ENCODE measurements at regions not wholly inside any gene's neighbourhood (a gene's known extent, or its start where the extent isn't known, plus 50 kb on each side); places are given as distances from the start of the nearest gene placed in this dataset.
"Not testable (repeated sequence)": the region's sequence is repeated elsewhere in the genome, so short reads cannot be mapped to it uniquely, and the experiment has no call there.

- DNase-seq: peak; percentile 63 to 87
- no peaks in the 10 kb centered on the region for H3K9me3 ChIP-seq (replicated peaks)
- no peaks in the 10 kb centered on the region for H3K36me3 ChIP-seq
- peak overlapping the region; percentile 8; the same call in 1 of the 2 replicates for H3K4me3 ChIP-seq
- no peaks in the 10 kb centered on the region for H3K27me3 ChIP-seq
- H3K4me1 ChIP-seq: peaks cover 17% of the 10 kb centered on the region
- no peak overlapping the region for H3K27ac ChIP-seq
Observed at GRCh38 chr7:149670288-149670687, 103.1 kb downstream of the ZNF467 start.

- H3K4me1 ChIP-seq: peaks cover 17% of the 10 kb centered on the region
- H3K27me3 ChIP-seq: no peaks in the 10 kb centered on the region
- no peak overlapping the region for H3K4me3 ChIP-seq
- peak in 1 of 2 experiments; percentile 18 for DNase-seq
- H3K36me3 ChIP-seq: no peaks in the 10 kb centered on the region
- H3K27ac ChIP-seq: no peak overlapping the region
- H3K9me3 ChIP-seq (replicated peaks): no peaks in the 10 kb centered on the region
Observed at GRCh38 chr7:149669121-149669818, 104.1 kb downstream of the ZNF467 start.

- Histone ChIP-seq H3K27ac (no peak overlapping the region), H3K27me3 (no peaks in the 10 kb centered on the region), H3K4me1 (peaks cover 17% of the 10 kb centered on the region), H3K9me3 (replicated peaks) (0 out of 2 replicates have a peak, but pooled peaks cover 2% of the 10 kb centered on the region), H3K36me3 (no peaks in the 10 kb centered on the region), H3K4me3 (no peak overlapping the region)
- DNase-seq: peak in 1 of 2 experiments; percentile 34
Observed at GRCh38 chr7:149666360-149666945, 106.9 kb downstream of the ZNF467 start.

- H3K4me1 ChIP-seq: peaks cover 12% of the 10 kb centered on the region
- not testable (repeated sequence) for DNase-seq; H3K36me3 ChIP-seq; H3K27ac ChIP-seq; H3K9me3 ChIP-seq (replicated peaks); H3K4me3 ChIP-seq; H3K27me3 ChIP-seq
Observed at GRCh38 chr7:149665618-149666017, 107.8 kb downstream of the ZNF467 start.

GRCh38 chr7:149664666-149665065 is 108.7 kb downstream of the ZNF467 start:
- Histone ChIP-seq H3K4me1 (peaks cover 3% of the 10 kb centered on the region; the same call in 1 of the 2 replicates), H3K4me3 (no peak overlapping the region), H3K36me3 (no peaks in the 10 kb centered on the region), H3K9me3 (replicated peaks) (0 out of 2 replicates have a peak, but pooled peaks cover 2% of the 10 kb centered on the region), H3K27me3 (no peaks in the 10 kb centered on the region), H3K27ac (no peak overlapping the region)
- no peak for DNase-seq

- Histone ChIP-seq H3K4me1 (peaks cover 2% of the 10 kb centered on the region; the same call in 1 of the 2 replicates), H3K4me3 (no peak overlapping the region), H3K9me3 (replicated peaks) (0 out of 2 replicates have a peak, but pooled peaks cover 2% of the 10 kb centered on the region), H3K27ac (no peak overlapping the region), H3K27me3 (no peaks in the 10 kb centered on the region), H3K36me3 (no peaks in the 10 kb centered on the region)
- no peak for DNase-seq
Observed at GRCh38 chr7:149664176-149664575, 109.2 kb downstream of the ZNF467 start.

GRCh38 chr7:149662591-149663095 is 110.7 kb downstream of the ZNF467 start:
- Histone ChIP-seq H3K4me3 (no peak overlapping the region), H3K27me3 (no peaks in the 10 kb centered on the region), H3K27ac (no peak overlapping the region), H3K4me1 (peaks cover 2% of the 10 kb centered on the region; the same call in 1 of the 2 replicates), H3K9me3 (replicated peaks) (0 out of 2 replicates have a peak, but pooled peaks cover 2% of the 10 kb centered on the region), H3K36me3 (no peaks in the 10 kb centered on the region)
- DNase-seq: peak; percentile 79 to 90

GRCh38 chr7:149655784-149656183 is 117.6 kb downstream of the ZNF467 start:
- Histone ChIP-seq H3K36me3 (no peaks in the 10 kb centered on the region), H3K4me1 (no peaks in the 10 kb centered on the region), H3K9me3 (replicated peaks) (no peaks in the 10 kb centered on the region; the same call in 1 of the 2 replicates), H3K4me3 (no peak overlapping the region), H3K27me3 (no peaks in the 10 kb centered on the region), H3K27ac (no peak overlapping the region)
- DNase-seq: no peak

- Histone ChIP-seq H3K9me3 (replicated peaks) (no peaks in the 10 kb centered on the region; the same call in 1 of the 2 replicates), H3K27ac (no peak overlapping the region), H3K4me3 (no peak overlapping the region), H3K36me3 (no peaks in the 10 kb centered on the region), H3K4me1 (no peaks in the 10 kb centered on the region), H3K27me3 (no peaks in the 10 kb centered on the region)
- DNase-seq: no peak
Observed at GRCh38 chr7:149654588-149654987, 118.8 kb downstream of the ZNF467 start.

GRCh38 chr7:149650190-149650589 is 123.2 kb downstream of the ZNF467 start:
- H3K27ac ChIP-seq; DNase-seq; H3K4me1 ChIP-seq; H3K36me3 ChIP-seq; H3K4me3 ChIP-seq; H3K9me3 ChIP-seq (replicated peaks); H3K27me3 ChIP-seq: not testable (repeated sequence)

- Histone ChIP-seq H3K9me3 (replicated peaks) (no peaks in the 10 kb centered on the region), H3K4me1 (no peaks in the 10 kb centered on the region), H3K36me3 (no peaks in the 10 kb centered on the region), H3K27me3 (peaks cover 7% of the 10 kb centered on the region; the same call in 1 of the 2 replicates), H3K27ac (no peak overlapping the region), H3K4me3 (no peak overlapping the region)
- DNase-seq: no peak
Observed at GRCh38 chr7:149644754-149645153, 128.6 kb downstream of the ZNF467 start.

GRCh38 chr7:149642589-149642988 is 130.8 kb downstream of the ZNF467 start:
- Histone ChIP-seq H3K9me3 (replicated peaks) (no peaks in the 10 kb centered on the region), H3K27ac (no peak overlapping the region), H3K36me3 (no peaks in the 10 kb centered on the region), H3K4me3 (no peak overlapping the region), H3K27me3 (no peaks in the 10 kb centered on the region), H3K4me1 (no peaks in the 10 kb centered on the region)
- no peak for DNase-seq

- H3K27me3 ChIP-seq: no peaks in the 10 kb centered on the region
- no peak overlapping the region for H3K27ac ChIP-seq
- H3K4me3 ChIP-seq: no peak overlapping the region
- no peaks in the 10 kb centered on the region for H3K9me3 ChIP-seq (replicated peaks)
- DNase-seq: no peak
- H3K4me1 ChIP-seq: no peaks in the 10 kb centered on the region
- H3K36me3 ChIP-seq: no peaks in the 10 kb centered on the region
Observed at GRCh38 chr7:149638566-149639320, 134.6 kb downstream of the ZNF467 start.

- H3K4me1 ChIP-seq: no peaks in the 10 kb centered on the region
- no peaks in the 10 kb centered on the region for H3K27me3 ChIP-seq
- no peaks in the 10 kb centered on the region for H3K36me3 ChIP-seq
- no peak overlapping the region for H3K4me3 ChIP-seq
- H3K27ac ChIP-seq: no peak overlapping the region
- peak; percentile 32 to 61 for DNase-seq
- H3K9me3 ChIP-seq (replicated peaks): no peaks in the 10 kb centered on the region
Observed at GRCh38 chr7:149637911-149638565, 135.3 kb downstream of the ZNF467 start.

Data from SJCRH30 (cell line).